Kidney epithelial cell (primary cell): ENCODE measurements at regions not wholly inside any gene's neighbourhood (a gene's known extent, or its start where the extent isn't known, plus 50 kb on each side); places are given as distances from the start of the nearest gene placed in this dataset.
A peak's percentile ranks its signal among the peaks of the same experiment; 100 is the strongest.

Experiments
- DNase-seq: peaks from one replicate; pipeline ENCODE4 v3.0.0-alpha.2; 2010; ENCODE audit warnings: low read depth
- H3K27me3 ChIP-seq: 2 replicates; pipeline ENCODE4 v1.6.0; 2011; ENCODE audit warnings: low read length; ENCODE audit not compliant: control insufficient read depth, insufficient read depth
- H3K36me3 ChIP-seq: 2 replicates; pipeline ENCODE4 v1.5.1; 2011; ENCODE audit warnings: low read length; ENCODE audit not compliant: control insufficient read depth, insufficient read depth
- H3K4me3 ChIP-seq: 2 replicates; pipeline ENCODE4 v1.5.1; 2011; ENCODE audit warnings: low read depth, mild to moderate bottlenecking, control low read depth, low read length
- CTCF ChIP-seq: IDR thresholded peaks from 2 replicates; pipeline ENCODE4 v1.5.1; 2011; ENCODE audit warnings: mild to moderate bottlenecking, moderate library complexity, low read length, control low read depth, inconsistent platforms; ENCODE audit not compliant: insufficient read depth, poor library complexity, severe bottlenecking

- H3K4me3 ChIP-seq = no peak overlapping the region
- DNase-seq = no peak
- TF ChIP-seq CTCF = no peak
- H3K27me3 ChIP-seq = no peaks in the 10 kb centered on the region
- no peaks in the 10 kb centered on the region for H3K36me3 ChIP-seq
These were observed 264.9 kb upstream of the FERD3L start for GRCh38 chr7:19410106-19410505.

- no peak for DNase-seq
- no peak overlapping the region for H3K4me3 ChIP-seq
- no peaks in the 10 kb centered on the region for H3K27me3 ChIP-seq
- H3K36me3 ChIP-seq = no peaks in the 10 kb centered on the region
- TF ChIP-seq CTCF = no peak
These were observed 263.5 kb upstream of the FERD3L start for GRCh38 chr7:19408706-19409220.

GRCh38 chr7:19407270-19407669 lies 262.0 kb upstream of the FERD3L start:
- Histone ChIP-seq H3K36me3 (no peaks in the 10 kb centered on the region), H3K27me3 (no peaks in the 10 kb centered on the region), H3K4me3 (no peak overlapping the region)
- DNase-seq = no peak
- TF ChIP-seq CTCF = no peak

GRCh38 chr7:19405541-19405940 lies 260.3 kb upstream of the FERD3L start:
- no peaks in the 10 kb centered on the region for H3K36me3 ChIP-seq
- no peak for TF ChIP-seq CTCF
- DNase-seq = no peak
- no peak overlapping the region for H3K4me3 ChIP-seq
- no peaks in the 10 kb centered on the region for H3K27me3 ChIP-seq

GRCh38 chr7:19404912-19405329 lies 259.7 kb upstream of the FERD3L start:
- H3K27me3 ChIP-seq = no peaks in the 10 kb centered on the region
- TF ChIP-seq CTCF = no peak
- DNase-seq = peak; percentile 93
- no peak overlapping the region for H3K4me3 ChIP-seq
- no peaks in the 10 kb centered on the region for H3K36me3 ChIP-seq

GRCh38 chr7:19403691-19404090 lies 258.5 kb upstream of the FERD3L start:
- Histone ChIP-seq H3K4me3 (no peak overlapping the region), H3K27me3 (no peaks in the 10 kb centered on the region), H3K36me3 (no peaks in the 10 kb centered on the region)
- DNase-seq = no peak
- no peak for TF ChIP-seq CTCF
